Ishikawa (cell line): ENCODE measurements at regions not wholly inside any gene's neighbourhood (a gene's known extent, or its start where the extent isn't known, plus 50 kb on each side); places are given as distances from the start of the nearest gene placed in this dataset.

Experiments
- CEBPB ChIP-seq: IDR thresholded peaks from 2 replicates; pipeline ENCODE4 v1.6.1; 2012
- CREB1 ChIP-seq: IDR thresholded peaks from 2 replicates; pipeline ENCODE4 v1.6.1; 2012; ENCODE audit warnings: low read depth
- EGR1 ChIP-seq: IDR thresholded peaks from 2 replicates; pipeline ENCODE4 v1.6.1; 2012
- EP300 ChIP-seq: IDR thresholded peaks from 2 replicates; pipeline ENCODE4 v1.6.1; 2012; ENCODE audit warnings: borderline replicate concordance
- FOXM1 ChIP-seq: IDR thresholded peaks from 2 replicates; pipeline ENCODE4 v1.6.1; 2012; ENCODE audit warnings: low read depth, borderline replicate concordance
- MAX ChIP-seq: IDR thresholded peaks from 2 replicates; pipeline ENCODE4 v1.6.1; 2012
- NFIC ChIP-seq: IDR thresholded peaks from 2 replicates; pipeline ENCODE4 v1.6.1; 2012
- RAD21 ChIP-seq: IDR thresholded peaks from 2 replicates; pipeline ENCODE4 v1.6.1; 2012; ENCODE audit warnings: low read depth
- REST ChIP-seq: IDR thresholded peaks from 2 replicates; pipeline ENCODE4 v1.6.1; 2012; ENCODE audit warnings: low read depth, mild to moderate bottlenecking
- TAF1 ChIP-seq: IDR thresholded peaks from 2 replicates; pipeline ENCODE4 v1.6.1; 2012; ENCODE audit warnings: low read depth, mild to moderate bottlenecking
- TCF12 ChIP-seq: IDR thresholded peaks from 2 replicates; pipeline ENCODE4 v1.6.1; 2012; ENCODE audit warnings: low read depth
- TEAD4 ChIP-seq: IDR thresholded peaks from 2 replicates; pipeline ENCODE4 v1.6.1; 2012
- YY1 ChIP-seq: IDR thresholded peaks from 2 replicates; pipeline ENCODE4 v1.6.1; 2012; ENCODE audit warnings: low read depth
- ZBTB7A ChIP-seq: IDR thresholded peaks from 2 replicates; pipeline ENCODE4 v1.6.1; 2012; ENCODE audit warnings: low read depth
- TF ChIP-seq, protein P1 (sequence below): IDR thresholded peaks from 2 replicates; pipeline ENCODE4 v1.6.1; 2012

- TF ChIP-seq MAX (no peak), TEAD4 (no peak)
- TF ChIP-seq, protein P1, sequence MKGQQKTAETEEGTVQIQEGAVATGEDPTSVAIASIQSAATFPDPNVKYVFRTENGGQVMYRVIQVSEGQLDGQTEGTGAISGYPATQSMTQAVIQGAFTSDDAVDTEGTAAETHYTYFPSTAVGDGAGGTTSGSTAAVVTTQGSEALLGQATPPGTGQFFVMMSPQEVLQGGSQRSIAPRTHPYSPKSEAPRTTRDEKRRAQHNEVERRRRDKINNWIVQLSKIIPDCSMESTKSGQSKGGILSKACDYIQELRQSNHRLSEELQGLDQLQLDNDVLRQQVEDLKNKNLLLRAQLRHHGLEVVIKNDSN, result no peak
Measured at GRCh38 chr18:46340716-46341115, 236.5 kb downstream of the HAUS1 start.

- TF ChIP-seq REST (no peak), NFIC (no peak)
Measured at GRCh38 chr18:46341986-46342525, 237.9 kb downstream of the HAUS1 start.

DNA sequence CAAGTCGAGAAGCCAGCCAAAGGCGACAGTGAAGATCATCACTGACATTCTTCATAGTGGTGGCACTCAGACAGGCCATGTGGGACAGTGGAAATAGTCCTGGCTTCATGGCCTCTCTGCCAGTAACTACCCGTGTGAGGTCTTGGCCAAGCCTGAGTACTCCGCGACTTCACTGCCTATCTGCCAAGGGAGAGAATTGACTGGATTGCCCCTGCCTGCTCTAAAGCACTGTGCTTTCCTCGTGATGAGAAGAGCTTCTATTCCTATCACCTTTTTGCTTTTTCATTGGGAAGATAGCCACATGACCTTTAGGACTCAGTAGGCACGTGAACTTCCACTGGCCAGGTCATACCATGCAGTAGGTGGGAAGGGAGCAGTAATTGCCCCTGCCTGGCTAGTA lies 239.3 kb downstream of the HAUS1 start:
- TF ChIP-seq TAF1 (no peak), ZBTB7A (no peak), TCF12 (no peak), CEBPB (no peak), NFIC (no peak), TEAD4 (no peak), YY1 (no peak), CREB1 (no peak), REST (no peak), FOXM1 (no peak), EGR1 (no peak)
- TF ChIP-seq, protein P1, result no peak

- no peak for TF ChIP-seq TEAD4
- no peak for TF ChIP-seq RAD21
- no peak for TF ChIP-seq CREB1
- no peak for TF ChIP-seq YY1
- no peak for TF ChIP-seq TCF12
- no peak for TF ChIP-seq EP300
- no peak for TF ChIP-seq NFIC
Measured at GRCh38 chr18:46343931-46344372, 239.8 kb downstream of the HAUS1 start.

GRCh38 chr18:46344416-46345180 lies 240.4 kb downstream of the HAUS1 start:
- TF ChIP-seq EGR1, result no peak
- TF ChIP-seq MAX, result no peak
- TF ChIP-seq CEBPB, result no peak
- TF ChIP-seq TAF1, result no peak
- TF ChIP-seq CREB1, result no peak
- TF ChIP-seq, protein P1, result no peak

GRCh38 chr18:46345181-46345465 lies 240.9 kb downstream of the HAUS1 start:
- no peak for TF ChIP-seq EP300
- TF ChIP-seq TEAD4, result no peak
- TF ChIP-seq REST, result no peak
- no peak for TF ChIP-seq NFIC
- no peak for TF ChIP-seq YY1
